ENCODE measurements at regions not wholly inside any gene's neighbourhood (a gene's known extent, or its start where the extent isn't known, plus 50 kb on each side); places are given as distances from the start of the nearest gene placed in this dataset.

- H3K27me3 ChIP-seq (ENCODE audit: insufficient read depth, low read length, poor library complexity, severe bottlenecking) = no peaks in the 10 kb centered on the region
- H3K4me1 Mint-ChIP-seq = no peaks in the 10 kb centered on the region
- no peak overlapping the region for H3K27ac Mint-ChIP-seq
- DNase-seq = no peak
- no peak overlapping the region for H3K4me3 ChIP-seq (ENCODE audit: low read length)
- ChIA-PET CTCF (no interaction called here), POLR2A (no interaction called here)
- no peaks in the 10 kb centered on the region for H3K4me1 ChIP-seq (ENCODE audit: insufficient read depth, low read length)
- peaks cover 0 to 6% (median 3%) of the 10 kb centered on the region in 5 donors for H3K9me3 Mint-ChIP-seq
- no peak overlapping the region for H3K27ac ChIP-seq (ENCODE audit: low read depth, low read length)
- no peak overlapping the region for H3K4me3 Mint-ChIP-seq
- no peaks in the 10 kb centered on the region for H3K36me3 Mint-ChIP-seq
- no peaks in the 10 kb centered on the region for H3K36me3 ChIP-seq (ENCODE audit: insufficient read depth, low read length)
- no peaks in the 10 kb centered on the region for H3K9me3 ChIP-seq (ENCODE audit: low read length)
- H3K27me3 Mint-ChIP-seq = no peaks in the 10 kb centered on the region
Observed at GRCh38 chr12:20232931-20233675, 135.2 kb upstream of the PDE3A start.

DNA sequence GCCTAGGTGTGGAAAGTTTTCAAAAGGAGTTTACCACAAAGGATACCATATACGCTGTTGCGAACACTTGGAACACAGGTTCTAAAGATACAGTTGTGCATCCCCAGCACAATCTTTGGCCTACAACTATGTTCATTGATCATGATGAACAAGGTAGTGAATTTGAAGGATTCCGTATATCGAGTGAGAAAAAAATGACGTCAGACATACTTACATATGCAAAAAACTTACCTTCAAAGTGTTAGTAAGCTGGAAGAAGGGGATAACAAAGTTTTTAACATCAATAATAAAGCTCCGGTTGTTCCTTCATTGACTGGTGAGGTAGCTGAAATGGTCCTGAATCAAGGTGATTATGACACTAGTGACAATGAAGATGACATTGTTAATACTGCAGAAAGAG is 133.9 kb upstream of the PDE3A start:
- Histone ChIP-seq H3K36me3 (ENCODE audit: insufficient read depth, low read length) (no peaks in the 10 kb centered on the region), H3K9me3 (ENCODE audit: low read length) (no peaks in the 10 kb centered on the region), H3K4me1 (ENCODE audit: insufficient read depth, low read length) (no peaks in the 10 kb centered on the region), H3K4me3 (ENCODE audit: low read length) (no peak overlapping the region), H3K27me3 (ENCODE audit: insufficient read depth, low read length, poor library complexity, severe bottlenecking) (no peaks in the 10 kb centered on the region), H3K27ac (ENCODE audit: low read depth, low read length) (no peak overlapping the region)
- Mint-ChIP-seq H3K27ac (no peak overlapping the region), H3K27me3 (no peaks in the 10 kb centered on the region), H3K36me3 (no peaks in the 10 kb centered on the region), H3K9me3 (peaks cover 0 to 6% (median 3%) of the 10 kb centered on the region in 5 donors), H3K4me1 (no peaks in the 10 kb centered on the region), H3K4me3 (no peak overlapping the region)
- POLR2A ChIA-PET = no interaction called here
- DNase-seq = no peak
- CTCF ChIA-PET = no interaction called here

GRCh38 chr12:20237091-20237490 is 131.2 kb upstream of the PDE3A start:
- Histone ChIP-seq H3K9me3 (ENCODE audit: low read length) (no peaks in the 10 kb centered on the region), H3K4me1 (ENCODE audit: insufficient read depth, low read length) (no peaks in the 10 kb centered on the region), H3K4me3 (ENCODE audit: low read length) (no peak overlapping the region), H3K27ac (ENCODE audit: low read depth, low read length) (no peak overlapping the region), H3K36me3 (ENCODE audit: insufficient read depth, low read length) (no peaks in the 10 kb centered on the region), H3K27me3 (ENCODE audit: insufficient read depth, low read length, poor library complexity, severe bottlenecking) (no peaks in the 10 kb centered on the region)
- DNase-seq = no peak
- ChIA-PET POLR2A (no interaction called here), CTCF (no interaction called here)
- Mint-ChIP-seq H3K4me1 (no peaks in the 10 kb centered on the region), H3K9me3 (peaks cover 0 to 6% (median 3%) of the 10 kb centered on the region in 5 donors), H3K36me3 (no peaks in the 10 kb centered on the region), H3K27ac (no peak overlapping the region), H3K4me3 (no peak overlapping the region), H3K27me3 (no peaks in the 10 kb centered on the region)

GRCh38 chr12:20245491-20245890 is 122.8 kb upstream of the PDE3A start:
- no peak for DNase-seq
- Histone ChIP-seq H3K27ac (ENCODE audit: low read depth, low read length) (no peak overlapping the region), H3K36me3 (ENCODE audit: insufficient read depth, low read length) (no peaks in the 10 kb centered on the region), H3K9me3 (ENCODE audit: low read length) (no peaks in the 10 kb centered on the region), H3K27me3 (ENCODE audit: insufficient read depth, low read length, poor library complexity, severe bottlenecking) (no peaks in the 10 kb centered on the region), H3K4me1 (ENCODE audit: insufficient read depth, low read length) (no peaks in the 10 kb centered on the region), H3K4me3 (ENCODE audit: low read length) (no peak overlapping the region)
- Mint-ChIP-seq H3K27me3 (no peaks in the 10 kb centered on the region), H3K36me3 (no peaks in the 10 kb centered on the region), H3K4me3 (no peak overlapping the region), H3K9me3 (peaks cover 0 to 16% (median 7%) of the 10 kb centered on the region in 5 donors), H3K27ac (no peak overlapping the region), H3K4me1 (no peaks in the 10 kb centered on the region)
- CTCF ChIA-PET = no interaction called here
- POLR2A ChIA-PET = no interaction called here

DNA sequence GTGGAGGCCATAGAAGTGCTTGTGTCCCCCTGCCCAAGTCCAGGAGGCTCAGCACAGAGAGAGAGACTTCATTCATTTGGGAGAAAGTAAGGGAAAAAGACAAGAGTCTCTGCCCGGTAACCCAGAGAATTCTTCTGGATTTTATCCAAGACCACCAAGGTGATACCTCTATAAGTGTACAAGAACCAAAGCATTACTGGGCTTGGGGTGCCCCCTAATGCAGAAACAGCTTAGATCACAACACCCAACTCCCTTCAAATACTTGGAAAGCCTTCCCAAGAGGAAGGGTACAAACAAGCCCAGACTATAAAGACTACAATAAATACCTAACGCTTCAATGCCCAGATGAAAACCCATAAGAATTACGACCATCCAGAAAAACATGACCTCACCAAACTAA is 119.7 kb upstream of the PDE3A start:
- Histone ChIP-seq H3K36me3 (ENCODE audit: insufficient read depth, low read length) (no peaks in the 10 kb centered on the region), H3K4me3 (ENCODE audit: low read length) (no peak overlapping the region), H3K27ac (ENCODE audit: low read depth, low read length) (no peak overlapping the region), H3K27me3 (ENCODE audit: insufficient read depth, low read length, poor library complexity, severe bottlenecking) (no peaks in the 10 kb centered on the region), H3K4me1 (ENCODE audit: insufficient read depth, low read length) (no peaks in the 10 kb centered on the region), H3K9me3 (ENCODE audit: low read length) (no peaks in the 10 kb centered on the region)
- Mint-ChIP-seq H3K4me1 (no peaks in the 10 kb centered on the region), H3K27ac (no peak overlapping the region), H3K27me3 (no peaks in the 10 kb centered on the region), H3K4me3 (no peak overlapping the region), H3K9me3 (peaks cover 0 to 19% (median 7%) of the 10 kb centered on the region in 5 donors), H3K36me3 (no peaks in the 10 kb centered on the region)
- CTCF ChIA-PET = no interaction called here
- POLR2A ChIA-PET = no interaction called here
- DNase-seq = no peak

DNA sequence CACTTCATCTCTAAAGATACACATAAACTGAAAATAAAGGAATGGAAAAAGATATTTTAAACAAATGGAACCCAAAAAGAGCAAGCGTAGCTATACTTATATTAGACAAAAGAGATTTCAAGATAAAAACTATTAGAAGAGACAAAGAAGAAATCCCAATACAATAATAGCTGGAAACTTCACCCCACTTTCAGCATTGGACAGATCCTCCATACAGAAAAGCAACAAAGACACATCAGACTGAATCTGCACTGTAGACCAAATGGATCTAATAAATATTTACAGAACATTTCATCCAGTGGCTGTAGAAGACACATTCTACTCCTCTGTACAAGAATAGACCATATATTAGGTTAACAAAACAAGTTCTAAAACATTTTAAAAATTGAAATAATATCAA is 117.6 kb upstream of the PDE3A start:
- H3K4me1 Mint-ChIP-seq = no peaks in the 10 kb centered on the region
- no peaks in the 10 kb centered on the region for H3K36me3 Mint-ChIP-seq
- H3K4me3 Mint-ChIP-seq = no peak overlapping the region
- H3K9me3 Mint-ChIP-seq = peaks cover 0 to 19% (median 7%) of the 10 kb centered on the region in 5 donors
- Histone ChIP-seq H3K36me3 (ENCODE audit: insufficient read depth, low read length) (no peaks in the 10 kb centered on the region), H3K27ac (ENCODE audit: low read depth, low read length) (no peak overlapping the region), H3K27me3 (ENCODE audit: insufficient read depth, low read length, poor library complexity, severe bottlenecking) (no peaks in the 10 kb centered on the region), H3K9me3 (ENCODE audit: low read length) (no peaks in the 10 kb centered on the region), H3K4me3 (ENCODE audit: low read length) (no peak overlapping the region), H3K4me1 (ENCODE audit: insufficient read depth, low read length) (no peaks in the 10 kb centered on the region)
- ChIA-PET POLR2A (no interaction called here), CTCF (no interaction called here)
- DNase-seq = no peak
- H3K27me3 Mint-ChIP-seq = no peaks in the 10 kb centered on the region
- no peak overlapping the region for H3K27ac Mint-ChIP-seq

- CTCF ChIA-PET = no interaction called here
- no peak overlapping the region for H3K4me3 Mint-ChIP-seq
- no peak for DNase-seq
- no peaks in the 10 kb centered on the region for H3K36me3 Mint-ChIP-seq
- H3K4me3 ChIP-seq (ENCODE audit: low read length) = no peak overlapping the region
- H3K27ac Mint-ChIP-seq = no peak overlapping the region
- POLR2A ChIA-PET = no interaction called here
- no peaks in the 10 kb centered on the region for H3K4me1 ChIP-seq (ENCODE audit: insufficient read depth, low read length)
- no peaks in the 10 kb centered on the region for H3K9me3 ChIP-seq (ENCODE audit: low read length)
- no peaks in the 10 kb centered on the region for H3K36me3 ChIP-seq (ENCODE audit: insufficient read depth, low read length)
- H3K4me1 Mint-ChIP-seq = no peaks in the 10 kb centered on the region
- H3K27me3 Mint-ChIP-seq = no peaks in the 10 kb centered on the region
- no peaks in the 10 kb centered on the region for H3K9me3 Mint-ChIP-seq
- H3K27ac ChIP-seq (ENCODE audit: low read depth, low read length) = no peak overlapping the region
- H3K27me3 ChIP-seq (ENCODE audit: insufficient read depth, low read length, poor library complexity, severe bottlenecking) = no peaks in the 10 kb centered on the region
Observed at GRCh38 chr12:20257311-20257710, 111.0 kb upstream of the PDE3A start.

- Histone ChIP-seq H3K4me1 (ENCODE audit: insufficient read depth, low read length) (no peaks in the 10 kb centered on the region), H3K27me3 (ENCODE audit: insufficient read depth, low read length, poor library complexity, severe bottlenecking) (no peaks in the 10 kb centered on the region), H3K9me3 (ENCODE audit: low read length) (no peaks in the 10 kb centered on the region), H3K27ac (ENCODE audit: low read depth, low read length) (no peak overlapping the region), H3K36me3 (ENCODE audit: insufficient read depth, low read length) (no peaks in the 10 kb centered on the region), H3K4me3 (ENCODE audit: low read length) (no peak overlapping the region)
- H3K36me3 Mint-ChIP-seq = no peaks in the 10 kb centered on the region
- H3K4me1 Mint-ChIP-seq = no peaks in the 10 kb centered on the region
- DNase-seq = no peak
- no peak overlapping the region for H3K4me3 Mint-ChIP-seq
- H3K9me3 Mint-ChIP-seq = no peaks in the 10 kb centered on the region
- POLR2A ChIA-PET = no interaction called here
- H3K27ac Mint-ChIP-seq = no peak overlapping the region
- CTCF ChIA-PET = no interaction called here
- no peaks in the 10 kb centered on the region for H3K27me3 Mint-ChIP-seq
Observed at GRCh38 chr12:20259786-20260185, 108.6 kb upstream of the PDE3A start.

DNA sequence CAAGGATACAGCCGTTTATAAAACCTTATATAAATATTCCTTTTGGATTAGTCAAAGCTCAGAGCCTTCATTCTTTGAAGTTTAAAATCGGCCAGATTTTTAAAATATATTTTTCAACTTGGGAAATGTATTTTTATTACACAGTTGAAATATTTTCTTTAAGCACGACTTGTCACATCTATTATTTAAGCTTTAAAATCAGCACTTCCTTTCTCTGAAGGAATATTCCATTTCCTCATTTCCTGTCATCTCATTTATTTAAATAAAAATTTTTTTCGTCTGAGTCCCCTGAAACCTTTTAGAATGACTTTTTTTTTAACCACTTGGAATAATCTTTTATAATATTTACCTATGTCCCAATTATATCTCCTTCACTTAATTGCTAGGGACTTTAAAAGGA is 107.5 kb upstream of the PDE3A start:
- Mint-ChIP-seq H3K27ac (no peak overlapping the region), H3K4me3 (no peak overlapping the region), H3K27me3 (no peaks in the 10 kb centered on the region), H3K4me1 (no peaks in the 10 kb centered on the region), H3K36me3 (no peaks in the 10 kb centered on the region), H3K9me3 (no peaks in the 10 kb centered on the region)
- Histone ChIP-seq H3K9me3 (ENCODE audit: low read length) (no peaks in the 10 kb centered on the region), H3K27ac (ENCODE audit: low read depth, low read length) (no peak overlapping the region), H3K27me3 (ENCODE audit: insufficient read depth, low read length, poor library complexity, severe bottlenecking) (no peaks in the 10 kb centered on the region), H3K4me3 (ENCODE audit: low read length) (no peak overlapping the region), H3K4me1 (ENCODE audit: insufficient read depth, low read length) (no peaks in the 10 kb centered on the region), H3K36me3 (ENCODE audit: insufficient read depth, low read length) (no peaks in the 10 kb centered on the region)
- ChIA-PET POLR2A (no interaction called here), CTCF (no interaction called here)
- no peak for DNase-seq
